ENCODE measurements at regions not wholly inside any gene's neighbourhood (a gene's known extent, or its start where the extent isn't known, plus 50 kb on each side); places are given as distances from the start of the nearest gene placed in this dataset.

DNA sequence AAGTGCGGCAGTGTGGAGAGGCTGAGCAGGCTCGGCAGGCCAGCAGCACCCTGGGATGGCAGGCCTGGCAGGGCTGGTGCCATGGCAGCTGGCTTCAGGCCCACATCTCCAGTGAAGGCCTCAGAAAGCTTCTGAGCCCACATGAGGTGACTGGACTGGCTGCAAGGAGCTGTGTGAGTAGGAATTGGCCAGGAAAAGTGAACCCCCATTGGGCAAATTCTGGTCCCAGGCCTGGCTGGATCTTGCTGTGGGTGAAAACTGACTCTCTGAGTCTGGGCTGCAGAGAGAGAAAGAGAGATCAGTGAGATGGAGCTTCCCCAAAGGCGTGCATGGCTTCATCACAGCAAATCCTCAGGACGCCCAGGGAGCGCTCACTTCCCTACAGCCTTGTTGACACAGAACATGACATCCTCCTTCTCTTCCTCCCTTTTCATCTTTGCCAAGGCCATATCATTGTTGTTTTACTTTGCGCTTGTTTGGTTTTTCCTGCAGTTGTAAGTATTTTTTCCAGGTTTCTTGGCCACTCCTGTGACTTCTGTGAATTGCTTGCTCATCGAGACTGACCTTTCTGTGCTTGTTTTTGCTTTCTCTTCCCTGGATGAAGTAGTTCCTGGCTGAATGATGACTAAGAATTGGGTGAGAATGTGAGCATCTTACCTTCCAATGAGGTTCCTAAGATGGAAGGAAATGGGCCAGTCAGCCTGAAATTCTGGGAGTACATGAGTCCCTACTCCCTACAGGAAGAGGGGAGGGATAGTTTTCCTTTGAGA, 299.1 kb downstream of the TLE3 start:
- TF ChIP-seq GATA3 (IDR thresholded peaks at IDR 0.05; ENCODE audit: low read depth, low read length) (no peak), GATA2 (IDR thresholded peaks at IDR 0.05; ENCODE audit: low read depth, low read length) (no peak)
